ENCODE measurements at regions not wholly inside any gene's neighbourhood (a gene's known extent, or its start where the extent isn't known, plus 50 kb on each side); places are given as distances from the start of the nearest gene placed in this dataset.

GRCh38 chr3:117919621-117920020 lies 1115.0 kb downstream of the IGSF11 start:
- no peak overlapping the region for H3K27ac ChIP-seq
- no peak overlapping the region for H3K4me3 ChIP-seq
- DNase-seq (ENCODE audit: low spot score) = no peak
- TF ChIP-seq CTCF (IDR thresholded peaks at IDR 0.05) = no peak

- Histone ChIP-seq H3K4me3 (no peak overlapping the region), H3K27ac (no peak overlapping the region)
- no peak for DNase-seq (ENCODE audit: low spot score)
- TF ChIP-seq CTCF (IDR thresholded peaks at IDR 0.05) = no peak
Measured at GRCh38 chr3:117920253-117920898, 1114.3 kb downstream of the IGSF11 start.

GRCh38 chr3:117921411-117921810 lies 1113.2 kb downstream of the IGSF11 start:
- Histone ChIP-seq H3K27ac (no peak overlapping the region), H3K4me3 (no peak overlapping the region)
- no peak for TF ChIP-seq CTCF (IDR thresholded peaks at IDR 0.05)
- DNase-seq (ENCODE audit: low spot score) = no peak

GRCh38 chr3:117922039-117922438 lies 1112.6 kb downstream of the IGSF11 start:
- H3K27ac ChIP-seq = no peak overlapping the region
- DNase-seq (ENCODE audit: low spot score) = no peak
- TF ChIP-seq CTCF (IDR thresholded peaks at IDR 0.05) = no peak

GRCh38 chr3:117926819-117927218 lies 1107.8 kb downstream of the IGSF11 start:
- DNase-seq (ENCODE audit: low spot score) = no peak
- no peak for TF ChIP-seq CTCF (IDR thresholded peaks at IDR 0.05)
- Histone ChIP-seq H3K4me3 (no peak overlapping the region), H3K27ac (no peak overlapping the region)

More at GRCh38 chr3:117922039-117922438, 1112.6 kb downstream of the IGSF11 start:
- no peak overlapping the region for H3K4me3 ChIP-seq

- Histone ChIP-seq H3K4me3 (no peak overlapping the region), H3K27ac (no peak overlapping the region)
- TF ChIP-seq CTCF (IDR thresholded peaks at IDR 0.05) = no peak
- DNase-seq (ENCODE audit: low spot score) = no peak
Measured at GRCh38 chr3:117927825-117928224, 1106.8 kb downstream of the IGSF11 start.

- no peak overlapping the region for H3K27ac ChIP-seq
- no peak for TF ChIP-seq CTCF (IDR thresholded peaks at IDR 0.05)
- no peak for DNase-seq (ENCODE audit: low spot score)
- H3K4me3 ChIP-seq = no peak overlapping the region
Measured at GRCh38 chr3:117928836-117929235, 1105.8 kb downstream of the IGSF11 start.

Measured in coronary artery (tissue), 2 donors.